ENCODE measurements at regions not wholly inside any gene's neighbourhood (a gene's known extent, or its start where the extent isn't known, plus 50 kb on each side); places are given as distances from the start of the nearest gene placed in this dataset.

DNA sequence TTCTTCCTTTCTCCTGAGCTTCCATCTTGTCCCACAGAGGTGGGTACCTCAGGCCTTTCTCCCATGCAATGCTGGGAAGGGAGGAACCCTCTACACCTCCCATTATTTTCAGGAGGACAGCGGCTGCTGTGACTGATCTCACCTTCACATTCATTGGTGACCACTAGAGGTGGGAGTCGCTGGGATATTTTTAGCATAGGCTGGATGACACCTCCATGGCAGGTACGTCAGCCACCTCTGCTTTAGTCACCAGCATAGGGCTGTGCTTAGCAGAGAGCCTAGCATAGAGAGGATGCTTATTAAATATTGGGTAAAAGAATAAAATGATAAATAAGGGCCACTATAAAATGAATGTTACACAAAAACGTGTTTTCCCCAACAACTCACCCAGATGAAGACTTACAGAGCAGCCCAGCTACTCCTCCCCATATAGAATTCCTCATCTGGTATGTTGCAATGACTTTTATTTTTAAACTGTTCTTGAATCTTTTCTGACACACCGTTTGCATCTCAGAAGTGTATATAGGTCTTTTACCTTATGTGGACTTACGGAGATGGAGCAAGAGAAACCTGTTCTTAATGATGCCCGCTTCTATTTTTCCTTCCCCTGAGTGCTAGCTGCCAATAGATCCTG, 60.9 kb upstream of the SORBS2 start:
- no peaks in the 10 kb centered on the region for H3K79me2 ChIP-seq (replicated peaks; ENCODE audit: insufficient read depth, low read length)
- H3K9ac ChIP-seq (ENCODE audit: low read length) = no peak overlapping the region
- no peak overlapping the region for H3K4me2 ChIP-seq (ENCODE audit: low read length)
- H4K20me1 ChIP-seq (ENCODE audit: insufficient read depth) = no peaks in the 10 kb centered on the region
- TF ChIP-seq SMC3 (conservative IDR thresholded peaks at IDR 0.05; ENCODE audit: poor library complexity) (no peak), TAF1 (IDR thresholded peaks at IDR 0.05; ENCODE audit: low read depth) (no peak), MXI1 (conservative IDR thresholded peaks at IDR 0.05; ENCODE audit: poor library complexity, severe bottlenecking) (no peak), EZH2 (IDR thresholded peaks at IDR 0.05; ENCODE audit: borderline replicate concordance, insufficient read depth, low read length, poor library complexity, severe bottlenecking) (no peak), EP300 (conservative IDR thresholded peaks at IDR 0.05; ENCODE audit: poor library complexity, severe bottlenecking) (no peak), REST (IDR thresholded peaks at IDR 0.05; ENCODE audit: borderline replicate concordance) (no peak), POLR2AphosphoS5 (IDR thresholded peaks at IDR 0.05) (no peak), RAD21 (conservative IDR thresholded peaks at IDR 0.05) (no peak)
- TF ChIP-seq, protein P1, sequence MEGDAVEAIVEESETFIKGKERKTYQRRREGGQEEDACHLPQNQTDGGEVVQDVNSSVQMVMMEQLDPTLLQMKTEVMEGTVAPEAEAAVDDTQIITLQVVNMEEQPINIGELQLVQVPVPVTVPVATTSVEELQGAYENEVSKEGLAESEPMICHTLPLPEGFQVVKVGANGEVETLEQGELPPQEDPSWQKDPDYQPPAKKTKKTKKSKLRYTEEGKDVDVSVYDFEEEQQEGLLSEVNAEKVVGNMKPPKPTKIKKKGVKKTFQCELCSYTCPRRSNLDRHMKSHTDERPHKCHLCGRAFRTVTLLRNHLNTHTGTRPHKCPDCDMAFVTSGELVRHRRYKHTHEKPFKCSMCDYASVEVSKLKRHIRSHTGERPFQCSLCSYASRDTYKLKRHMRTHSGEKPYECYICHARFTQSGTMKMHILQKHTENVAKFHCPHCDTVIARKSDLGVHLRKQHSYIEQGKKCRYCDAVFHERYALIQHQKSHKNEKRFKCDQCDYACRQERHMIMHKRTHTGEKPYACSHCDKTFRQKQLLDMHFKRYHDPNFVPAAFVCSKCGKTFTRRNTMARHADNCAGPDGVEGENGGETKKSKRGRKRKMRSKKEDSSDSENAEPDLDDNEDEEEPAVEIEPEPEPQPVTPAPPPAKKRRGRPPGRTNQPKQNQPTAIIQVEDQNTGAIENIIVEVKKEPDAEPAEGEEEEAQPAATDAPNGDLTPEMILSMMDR (IDR thresholded peaks at IDR 0.05; ENCODE audit: poor library complexity, severe bottlenecking) = no peak
- H2AFZ ChIP-seq (ENCODE audit: low read depth, low read length) = no peak overlapping the region
- no peak overlapping the region for H3K4me3 ChIP-seq (ENCODE audit: low read length)
- no peaks in the 10 kb centered on the region for H3K9me2 ChIP-seq (ENCODE audit: insufficient read depth, low read length)
- H3K27ac ChIP-seq (ENCODE audit: low read length) = no peak overlapping the region
- no peaks in the 10 kb centered on the region for H3F3A ChIP-seq (ENCODE audit: insufficient read depth, low read length, poor library complexity, severe bottlenecking)
- no peaks in the 10 kb centered on the region for H3K27me3 ChIP-seq (ENCODE audit: insufficient read depth, low read depth, low read length)
- H3K36me3 ChIP-seq (ENCODE audit: insufficient read depth, low read length) = no peaks in the 10 kb centered on the region
- H3K9me3 ChIP-seq (ENCODE audit: low read length) = no peaks in the 10 kb centered on the region

GRCh38 chr4:185874516-185875230, 62.7 kb upstream of the SORBS2 start:
- Histone ChIP-seq H2AFZ (ENCODE audit: low read depth, low read length) (no peak overlapping the region), H4K20me1 (ENCODE audit: insufficient read depth) (no peaks in the 10 kb centered on the region), H3K4me3 (ENCODE audit: low read length) (no peak overlapping the region), H3K9me3 (ENCODE audit: low read length) (no peaks in the 10 kb centered on the region), H3K9ac (ENCODE audit: low read length) (no peak overlapping the region), H3K9me2 (ENCODE audit: insufficient read depth, low read length) (no peaks in the 10 kb centered on the region), H3K4me2 (ENCODE audit: low read length) (no peak overlapping the region), H3K36me3 (ENCODE audit: insufficient read depth, low read length) (no peaks in the 10 kb centered on the region), H3F3A (ENCODE audit: insufficient read depth, low read length, poor library complexity, severe bottlenecking) (no peaks in the 10 kb centered on the region), H3K27ac (ENCODE audit: low read length) (no peak overlapping the region), H3K79me2 (replicated peaks; ENCODE audit: insufficient read depth, low read length) (no peaks in the 10 kb centered on the region), H3K27me3 (ENCODE audit: insufficient read depth, low read depth, low read length) (no peaks in the 10 kb centered on the region)
- TF ChIP-seq EZH2 (IDR thresholded peaks at IDR 0.05; ENCODE audit: borderline replicate concordance, insufficient read depth, low read length, poor library complexity, severe bottlenecking) = no peak
- TF ChIP-seq, protein P1 (IDR thresholded peaks at IDR 0.05; ENCODE audit: poor library complexity, severe bottlenecking) = no peak
- no peak for TF ChIP-seq REST (IDR thresholded peaks at IDR 0.05; ENCODE audit: borderline replicate concordance)
- no peak for TF ChIP-seq MXI1 (conservative IDR thresholded peaks at IDR 0.05; ENCODE audit: poor library complexity, severe bottlenecking)
- TF ChIP-seq POLR2AphosphoS5 (IDR thresholded peaks at IDR 0.05) = no peak
- no peak for TF ChIP-seq RAD21 (conservative IDR thresholded peaks at IDR 0.05)
- no peak for TF ChIP-seq TAF1 (IDR thresholded peaks at IDR 0.05; ENCODE audit: low read depth)
- TF ChIP-seq SMC3 (conservative IDR thresholded peaks at IDR 0.05; ENCODE audit: poor library complexity) = no peak
- TF ChIP-seq EP300 (conservative IDR thresholded peaks at IDR 0.05; ENCODE audit: poor library complexity, severe bottlenecking) = no peak
